Upper lobe of left lung (tissue), 6 donors: ENCODE measurements at regions not wholly inside any gene's neighbourhood (a gene's known extent, or its start where the extent isn't known, plus 50 kb on each side); places are given as distances from the start of the nearest gene placed in this dataset.
A peak's percentile ranks its signal among the peaks of the same experiment; 100 is the strongest.

ENCODE experiments used
- ATAC-seq, 2 donors: fragments of 200-7000 bp; cut with Tn5 transposase; one replicate each; pipeline ENCODE4 v1.9.1; 2022; ENCODE audit warnings: mild to moderate bottlenecking in 2 of 2, moderate library complexity in 2 of 2; ENCODE audit not compliant: low FRiP score in 2 of 2
- DNase-seq, 2 donors: peaks; one replicate each; pipeline ENCODE4 v3.0.0-alpha.2; 2019 to 2020
- H3K27ac ChIP-seq, 4 donors: fragments of 200-600 bp; sonication (generic); one replicate each; pipeline ENCODE4 v1.5.1; 2016 to 2019
- H3K27me3 ChIP-seq, 4 donors: fragments of 200-600 bp; sonication (generic); one replicate each; pipeline ENCODE4 v1.5.1; 2017 to 2019
- H3K36me3 ChIP-seq, 4 donors: fragments of 200-600 bp; sonication (generic); one replicate each; pipeline ENCODE4 v1.5.1; 2016 to 2019
- H3K4me1 ChIP-seq, 4 donors: fragments of 200-600 bp; sonication (generic); one replicate each; pipeline ENCODE4 v1.5.1; 2018 to 2019
- H3K4me3 ChIP-seq, 4 donors: fragments of 200-600 bp; sonication (generic); one replicate each; pipeline ENCODE4 v1.5.1; 2017 to 2019; ENCODE audit warnings: mild to moderate bottlenecking in 2 of 4, moderate library complexity in 1 of 4
- H3K9me3 ChIP-seq, 4 donors: fragments of 200-600 bp; sonication (generic); one replicate each; pipeline ENCODE4 v1.5.1; 2018 to 2019
- CTCF ChIP-seq, 6 experiments: fragments of 450-650 bp in 4 of 6; fragments of 200-600 bp in 2 of 6; sonication (generic) in 2 of 6; IDR thresholded peaks; one replicate each; pipeline ENCODE4 v1.5.1; 2016 to 2019; ENCODE audit warnings: antibody characterized with exemption in 6 of 6
- EP300 ChIP-seq, 4 donors: sonication (generic); formaldehyde crosslinking; IDR thresholded peaks; one replicate each; pipeline ENCODE4 v1.5.1; 2017; ENCODE audit warnings: antibody characterized with exemption in 4 of 4, control low read depth in 2 of 4
- POLR2A ChIP-seq, 4 donors: fragments of 450-650 bp; IDR thresholded peaks; one replicate each; pipeline ENCODE4 v1.5.1; 2016 to 2017; ENCODE audit warnings: antibody characterized with exemption in 4 of 4, mild to moderate bottlenecking in 2 of 4
- POLR2AphosphoS5 ChIP-seq, 2 donors: sonication (generic); formaldehyde crosslinking; IDR thresholded peaks; one replicate each; pipeline ENCODE4 v1.5.1; 2017; ENCODE audit warnings: antibody characterized with exemption in 2 of 2
- WGBS, 2 donors: methylation state at CpG; one replicate each; pipeline ENCODE4 v1.1.5; 2017 to 2018; 5-methylcytosine and 5-hydroxymethylcytosine counted together
- donor health status: DM: no; HTN: no; CAD: no; lungs with moderate emphysema.
- donor health status: DM: no; HTN: yes; CAD: no; lungs with severe emphysema.

GRCh38 chr21:16324630-16325029 lies 594.8 kb downstream of the USP25 start:
- WGBS, 2 donors, result 29 to 65% methylated on average over 1 of the region's 1 CpG
- no peak for TF ChIP-seq EP300 (IDR thresholded peaks at IDR 0.05)
- no peak for TF ChIP-seq POLR2A (IDR thresholded peaks at IDR 0.05)
- no peak for TF ChIP-seq POLR2AphosphoS5 (IDR thresholded peaks at IDR 0.05)
- TF ChIP-seq CTCF (IDR thresholded peaks at IDR 0.05), result no peak
- H3K27me3 ChIP-seq, result no peaks in the 10 kb centered on the region
- ATAC-seq (no peak), DNase-seq (no peak)
- H3K27ac ChIP-seq, result no peak overlapping the region
- H3K9me3 ChIP-seq, result no peaks in the 10 kb centered on the region
- no peaks in the 10 kb centered on the region for H3K4me1 ChIP-seq
- no peaks in the 10 kb centered on the region for H3K36me3 ChIP-seq
- H3K4me3 ChIP-seq, result no peak overlapping the region

- Histone ChIP-seq H3K36me3 (no peaks in the 10 kb centered on the region), H3K4me1 (no peaks in the 10 kb centered on the region), H3K27ac (no peak overlapping the region), H3K27me3 (no peaks in the 10 kb centered on the region), H3K4me3 (no peak overlapping the region), H3K9me3 (no peaks in the 10 kb centered on the region)
- WGBS, 2 donors, result 38 to 42% methylated on average over 6 of the region's 6 CpGs
- ATAC-seq, result peak; percentile 81 to 92
- TF ChIP-seq POLR2A (IDR thresholded peaks at IDR 0.05) (no peak), CTCF (IDR thresholded peaks at IDR 0.05) (peak; percentile 48 to 74 (median 60))
- no peak for DNase-seq
These were observed 600.5 kb downstream of the USP25 start for GRCh38 chr21:16330082-16330907.

- no peak for DNase-seq
- 78 to 87% methylated on average over 5 of the region's 5 CpGs for WGBS, 2 donors
- H3K27ac ChIP-seq, result no peak overlapping the region
These were observed 601.1 kb downstream of the USP25 start for GRCh38 chr21:16330908-16331268.

GRCh38 chr21:16337266-16337665 lies 607.5 kb downstream of the USP25 start:
- H3K4me3 ChIP-seq, result no peak overlapping the region
- H3K4me1 ChIP-seq, result no peaks in the 10 kb centered on the region
- 91 to 99% methylated on average over 2 of the region's 2 CpGs for WGBS, 2 donors
- H3K9me3 ChIP-seq, result no peaks in the 10 kb centered on the region
- H3K36me3 ChIP-seq, result no peaks in the 10 kb centered on the region
- ATAC-seq (no peak), DNase-seq (no peak)
- no peak for TF ChIP-seq CTCF (IDR thresholded peaks at IDR 0.05)
- no peak for TF ChIP-seq POLR2A (IDR thresholded peaks at IDR 0.05)
- no peak for TF ChIP-seq POLR2AphosphoS5 (IDR thresholded peaks at IDR 0.05)
- no peak for TF ChIP-seq EP300 (IDR thresholded peaks at IDR 0.05)
- H3K27me3 ChIP-seq, result no peaks in the 10 kb centered on the region
- no peak overlapping the region for H3K27ac ChIP-seq

More at GRCh38 chr21:16330908-16331268, 601.1 kb downstream of the USP25 start:
- Histone ChIP-seq H3K4me1 (no peaks in the 10 kb centered on the region), H3K27me3 (no peaks in the 10 kb centered on the region), H3K9me3 (no peaks in the 10 kb centered on the region), H3K36me3 (no peaks in the 10 kb centered on the region), H3K4me3 (no peak overlapping the region)
- peak in 1 of 2 donors; percentile 46 for ATAC-seq
- no peak for TF ChIP-seq EP300 (IDR thresholded peaks at IDR 0.05)
- no peak for TF ChIP-seq POLR2A (IDR thresholded peaks at IDR 0.05)
- no peak for TF ChIP-seq CTCF (IDR thresholded peaks at IDR 0.05)
- TF ChIP-seq POLR2AphosphoS5 (IDR thresholded peaks at IDR 0.05), result no peak

GRCh38 chr21:16342932-16343331 lies 613.1 kb downstream of the USP25 start:
- Histone ChIP-seq H3K36me3 (no peaks in the 10 kb centered on the region), H3K4me3 (no peak overlapping the region), H3K27ac (no peak overlapping the region), H3K27me3 (no peaks in the 10 kb centered on the region), H3K4me1 (no peaks in the 10 kb centered on the region), H3K9me3 (no peaks in the 10 kb centered on the region)
- WGBS, 2 donors, result 85 to 91% methylated on average over 1 of the region's 1 CpG
- DNase-seq (no peak), ATAC-seq (no peak)
- no peak for TF ChIP-seq POLR2A (IDR thresholded peaks at IDR 0.05)
- no peak for TF ChIP-seq EP300 (IDR thresholded peaks at IDR 0.05)
- TF ChIP-seq CTCF (IDR thresholded peaks at IDR 0.05), result no peak
- no peak for TF ChIP-seq POLR2AphosphoS5 (IDR thresholded peaks at IDR 0.05)
